ENCODE measurements at regions not wholly inside any gene's neighbourhood (a gene's known extent, or its start where the extent isn't known, plus 50 kb on each side); places are given as distances from the start of the nearest gene placed in this dataset.
"Not testable (repeated sequence)": the region's sequence is repeated elsewhere in the genome, so short reads cannot be mapped to it uniquely, and the experiment has no call there.

DNA sequence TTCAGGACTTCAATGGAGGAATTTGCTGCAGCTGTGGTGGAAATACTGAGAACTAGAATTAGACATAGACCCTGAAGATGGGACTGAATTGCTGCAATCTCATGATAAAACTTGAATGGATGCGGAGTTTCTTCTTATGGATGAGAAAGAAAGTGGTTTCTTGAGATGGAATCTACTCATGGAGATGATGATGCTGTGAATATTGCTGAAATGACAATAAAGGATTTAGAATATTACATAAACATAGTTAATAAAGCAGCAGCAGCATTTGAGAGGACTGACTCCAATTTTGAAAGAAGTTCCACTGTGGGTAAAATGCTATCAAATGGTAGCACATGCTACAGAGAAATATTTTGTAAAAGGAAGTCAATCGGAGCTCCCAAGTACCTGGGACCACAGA, 264.6 kb downstream of the UBE3D start:
- Histone ChIP-seq H3K27ac (no peak overlapping the region), H3K36me3 (no peaks in the 10 kb centered on the region), H3K4me3 (no peak overlapping the region), H3K9me3 (no peaks in the 10 kb centered on the region), H3K4me1 (no peaks in the 10 kb centered on the region), H3K27me3 (no peaks in the 10 kb centered on the region)
- intact Hi-C loops (cut with DNase I): no loop called here
- no peak for DNase-seq (ENCODE audit: low spot score in 2 of 2)
- TF ChIP-seq, protein P1, sequence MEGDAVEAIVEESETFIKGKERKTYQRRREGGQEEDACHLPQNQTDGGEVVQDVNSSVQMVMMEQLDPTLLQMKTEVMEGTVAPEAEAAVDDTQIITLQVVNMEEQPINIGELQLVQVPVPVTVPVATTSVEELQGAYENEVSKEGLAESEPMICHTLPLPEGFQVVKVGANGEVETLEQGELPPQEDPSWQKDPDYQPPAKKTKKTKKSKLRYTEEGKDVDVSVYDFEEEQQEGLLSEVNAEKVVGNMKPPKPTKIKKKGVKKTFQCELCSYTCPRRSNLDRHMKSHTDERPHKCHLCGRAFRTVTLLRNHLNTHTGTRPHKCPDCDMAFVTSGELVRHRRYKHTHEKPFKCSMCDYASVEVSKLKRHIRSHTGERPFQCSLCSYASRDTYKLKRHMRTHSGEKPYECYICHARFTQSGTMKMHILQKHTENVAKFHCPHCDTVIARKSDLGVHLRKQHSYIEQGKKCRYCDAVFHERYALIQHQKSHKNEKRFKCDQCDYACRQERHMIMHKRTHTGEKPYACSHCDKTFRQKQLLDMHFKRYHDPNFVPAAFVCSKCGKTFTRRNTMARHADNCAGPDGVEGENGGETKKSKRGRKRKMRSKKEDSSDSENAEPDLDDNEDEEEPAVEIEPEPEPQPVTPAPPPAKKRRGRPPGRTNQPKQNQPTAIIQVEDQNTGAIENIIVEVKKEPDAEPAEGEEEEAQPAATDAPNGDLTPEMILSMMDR (IDR thresholded peaks at IDR 0.05): no peak

GRCh38 chr6:82816243-82816642, 249.4 kb downstream of the UBE3D start:
- H3K4me3 ChIP-seq; H3K27me3 ChIP-seq; H3K36me3 ChIP-seq; intact Hi-C loops (cut with DNase I); H3K9me3 ChIP-seq; H3K4me1 ChIP-seq; H3K27ac ChIP-seq; DNase-seq (ENCODE audit: low spot score in 2 of 2): not testable (repeated sequence)

GRCh38 chr6:82818727-82819126, 246.9 kb downstream of the UBE3D start:
- no peaks in the 10 kb centered on the region for H3K36me3 ChIP-seq
- H3K27ac ChIP-seq: no peak overlapping the region
- no peaks in the 10 kb centered on the region for H3K4me1 ChIP-seq
- H3K9me3 ChIP-seq: no peaks in the 10 kb centered on the region
- no peak for DNase-seq (ENCODE audit: low spot score in 2 of 2)
- intact Hi-C loops (cut with DNase I): no loop called here
- H3K4me3 ChIP-seq: no peak overlapping the region
- H3K27me3 ChIP-seq: no peaks in the 10 kb centered on the region
- TF ChIP-seq, protein P1 (IDR thresholded peaks at IDR 0.05): no peak

DNA sequence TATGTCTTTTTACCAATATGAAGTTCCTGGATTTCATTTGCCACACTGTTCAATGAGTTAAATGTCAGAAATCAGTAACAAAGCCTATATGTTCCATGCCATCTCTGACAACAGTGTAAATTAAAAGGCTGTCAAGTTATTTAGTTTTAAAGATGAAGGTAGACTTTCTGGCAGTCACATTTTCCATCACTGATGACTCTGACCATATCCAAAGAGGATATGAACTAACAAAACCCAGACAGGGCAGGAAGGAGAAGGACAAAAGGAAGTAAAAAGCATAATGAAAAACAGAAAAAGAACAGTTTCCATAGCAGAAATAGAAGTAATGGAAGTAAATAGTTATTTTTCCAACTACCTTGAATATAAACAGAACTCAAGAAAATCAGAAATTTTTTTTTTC, 242.3 kb downstream of the UBE3D start:
- TF ChIP-seq, protein P1 (IDR thresholded peaks at IDR 0.05): no peak
- Histone ChIP-seq H3K4me1 (no peaks in the 10 kb centered on the region), H3K27me3 (no peaks in the 10 kb centered on the region), H3K36me3 (no peaks in the 10 kb centered on the region), H3K4me3 (no peak overlapping the region), H3K9me3 (no peaks in the 10 kb centered on the region), H3K27ac (no peak overlapping the region)
- no peak for DNase-seq (ENCODE audit: low spot score in 2 of 2)
- intact Hi-C loops (cut with DNase I): no loop called here

- no peak overlapping the region for H3K4me3 ChIP-seq
- no peaks in the 10 kb centered on the region for H3K4me1 ChIP-seq
- H3K27ac ChIP-seq: no peak overlapping the region
- TF ChIP-seq, protein P1 (IDR thresholded peaks at IDR 0.05): no peak
- intact Hi-C loops (cut with DNase I): no loop called here
- H3K36me3 ChIP-seq: no peaks in the 10 kb centered on the region
- no peaks in the 10 kb centered on the region for H3K27me3 ChIP-seq
- H3K9me3 ChIP-seq: no peaks in the 10 kb centered on the region
- DNase-seq (ENCODE audit: low spot score in 2 of 2): no peak
Observed at GRCh38 chr6:82832811-82833210, 232.8 kb downstream of the UBE3D start.

- no peaks in the 10 kb centered on the region for H3K36me3 ChIP-seq
- DNase-seq (ENCODE audit: low spot score in 2 of 2): no peak
- TF ChIP-seq, protein P1 (IDR thresholded peaks at IDR 0.05): no peak
- no peaks in the 10 kb centered on the region for H3K9me3 ChIP-seq
- intact Hi-C loops (cut with DNase I): no loop called here
- H3K27me3 ChIP-seq: no peaks in the 10 kb centered on the region
- H3K4me3 ChIP-seq: no peak overlapping the region
- H3K27ac ChIP-seq: no peak overlapping the region
- H3K4me1 ChIP-seq: no peaks in the 10 kb centered on the region
Observed at GRCh38 chr6:82833481-82833880, 232.2 kb downstream of the UBE3D start.

Data from ascending aorta (tissue), 2 donors.